SK-N-SH (cell line): ENCODE measurements at regions not wholly inside any gene's neighbourhood (a gene's known extent, or its start where the extent isn't known, plus 50 kb on each side); places are given as distances from the start of the nearest gene placed in this dataset.

Experiments
- CTCF ChIP-seq: fragments of 200-600 bp; sonication (generic); IDR thresholded peaks from 2 replicates; pipeline ENCODE4 v1.6.1; 2017; ENCODE audit warnings: antibody characterized with exemption, mild to moderate bottlenecking, moderate library complexity
- EP300 ChIP-seq, 2 experiments: IDR thresholded peaks; 2 replicates each; pipeline versions ENCODE4 v1.4.0 to v1.6.1; 2012; ENCODE audit warnings: borderline replicate concordance in 1 of 2, low read depth in 1 of 2, low read length in 1 of 2
- EZH2phosphoT487 ChIP-seq: fragments of 200-600 bp; sonication (generic); IDR thresholded peaks from 2 replicates; pipeline ENCODE4 v1.6.1; 2017; ENCODE audit warnings: low read depth, mixed run types, mild to moderate bottlenecking, antibody characterized with exemption, moderate library complexity, borderline replicate concordance
- GABPA ChIP-seq: IDR thresholded peaks from 2 replicates; pipeline ENCODE4 v1.4.0; 2012; ENCODE audit warnings: low read depth, mild to moderate bottlenecking
- GATA2 ChIP-seq: sonication (generic); formaldehyde crosslinking; IDR thresholded peaks from 2 replicates; pipeline ENCODE4 v1.5.0; 2020; ENCODE audit warnings: mild to moderate bottlenecking, missing genetic modification reagents
- MAX ChIP-seq: IDR thresholded peaks from 2 replicates; pipeline ENCODE4 v1.4.0; 2012; ENCODE audit warnings: low read depth
- PBX3 ChIP-seq: IDR thresholded peaks from 2 replicates; pipeline ENCODE4; 2012
- POLR2AphosphoS5 ChIP-seq: IDR thresholded peaks from 2 replicates; pipeline ENCODE4 v1.6.1; 2012; ENCODE audit warnings: low read depth, low read length
- RAD21 ChIP-seq: IDR thresholded peaks from 2 replicates; pipeline ENCODE4 v1.6.1; 2012; ENCODE audit warnings: mild to moderate bottlenecking, low read length
- SMC3 ChIP-seq: IDR thresholded peaks from 2 replicates; pipeline ENCODE4 v1.6.1; 2012; ENCODE audit warnings: low read depth, low read length, improper control_type of control experiment
- TAF1 ChIP-seq: IDR thresholded peaks from 2 replicates; pipeline ENCODE4 v1.6.1; 2012; ENCODE audit warnings: low read depth, mild to moderate bottlenecking, low read length, moderate library complexity, borderline replicate concordance
- TCF12 ChIP-seq: IDR thresholded peaks from 2 replicates; pipeline ENCODE4 v1.4.0; 2012
- TEAD4 ChIP-seq: IDR thresholded peaks from 2 replicates; pipeline ENCODE4 v1.4.0; 2012; ENCODE audit warnings: mild to moderate bottlenecking, borderline replicate concordance; ENCODE audit not compliant: insufficient read depth

- TF ChIP-seq EZH2phosphoT487 = no peak
- TF ChIP-seq CTCF = no peak
- peak; percentile 82; the same call in 1 of the 2 replicates for TF ChIP-seq POLR2AphosphoS5
- TF ChIP-seq TEAD4 = peak; percentile 85
- TF ChIP-seq RAD21 = no peak
- 0 out of 2 replicates have a peak, but pooled peaks have one; percentile 13 for TF ChIP-seq GABPA
- no peak for TF ChIP-seq GATA2 (CRISPR knock-in tag)
- no peak for TF ChIP-seq TAF1
- TF ChIP-seq MAX = 0 out of 2 replicates have a peak, but pooled peaks have one; percentile 47
- peak; percentile 95 for TF ChIP-seq PBX3
- no peak for TF ChIP-seq SMC3
- TF ChIP-seq TCF12 = peak; percentile 98
- peak; percentile 20 to 92; a peak in 2 of 4 replicates for TF ChIP-seq EP300 (IDR thresholded peaks at IDR 0.05; ENCODE audit: borderline replicate concordance in 1 of 2, low read depth in 1 of 2, low read length in 1 of 2)
These were observed 403.4 kb downstream of the GJA1 start for GRCh38 chr6:121838842-121839241.
